ENCODE measurements at regions not wholly inside any gene's neighbourhood (a gene's known extent, or its start where the extent isn't known, plus 50 kb on each side); places are given as distances from the start of the nearest gene placed in this dataset.

DNA sequence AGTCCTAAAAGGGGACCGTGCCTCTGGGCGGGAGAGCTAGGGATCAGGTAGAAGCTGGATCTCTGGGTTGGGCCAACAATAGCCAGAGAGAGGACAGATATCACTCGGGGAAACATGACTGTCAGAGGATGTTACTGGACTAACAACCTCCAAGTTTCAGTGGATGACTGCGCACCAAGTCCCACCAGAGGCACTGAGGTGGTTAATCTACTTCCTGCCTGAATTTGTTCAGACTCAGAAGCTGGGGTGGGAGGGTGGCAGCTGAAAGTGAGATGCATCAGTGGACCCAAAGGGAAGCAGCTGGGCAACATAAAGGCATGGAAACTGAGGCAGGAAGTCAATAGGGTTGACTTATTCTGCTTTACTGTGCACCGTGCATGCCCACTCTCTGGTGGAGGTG lies 130.1 kb upstream of the SLC44A1 start:
- TF ChIP-seq ZNF175 (tag by site-specific recombination; IDR thresholded peaks at IDR 0.05) (no peak), CTCF (tag by site-specific recombination; IDR thresholded peaks at IDR 0.05) (no peak), ZNF677 (tag by site-specific recombination; IDR thresholded peaks at IDR 0.05) (no peak), KLF16 (tag by site-specific recombination; IDR thresholded peaks at IDR 0.05) (no peak)
